ENCODE measurements at regions not wholly inside any gene's neighbourhood (a gene's known extent, or its start where the extent isn't known, plus 50 kb on each side); places are given as distances from the start of the nearest gene placed in this dataset.

DNA sequence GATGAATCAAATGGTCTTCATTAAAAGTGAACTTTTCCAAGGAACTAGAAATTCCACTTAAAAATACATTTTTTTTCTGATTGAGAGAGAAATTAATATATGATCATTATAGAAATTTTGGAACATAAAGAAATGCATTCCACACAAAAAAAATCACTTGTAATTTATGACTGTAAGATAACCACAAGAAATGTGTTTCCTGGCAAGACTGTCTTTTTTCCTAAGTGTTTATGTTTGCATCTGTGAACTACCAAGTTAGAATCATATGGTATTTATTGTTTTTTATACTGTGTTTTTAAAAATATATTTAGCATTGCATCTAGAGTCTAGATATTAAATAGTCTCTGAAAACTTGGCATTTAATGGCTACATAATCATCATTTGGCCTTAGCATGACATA lies 726.8 kb downstream of the BCL11B start:
- TF ChIP-seq, protein P1, sequence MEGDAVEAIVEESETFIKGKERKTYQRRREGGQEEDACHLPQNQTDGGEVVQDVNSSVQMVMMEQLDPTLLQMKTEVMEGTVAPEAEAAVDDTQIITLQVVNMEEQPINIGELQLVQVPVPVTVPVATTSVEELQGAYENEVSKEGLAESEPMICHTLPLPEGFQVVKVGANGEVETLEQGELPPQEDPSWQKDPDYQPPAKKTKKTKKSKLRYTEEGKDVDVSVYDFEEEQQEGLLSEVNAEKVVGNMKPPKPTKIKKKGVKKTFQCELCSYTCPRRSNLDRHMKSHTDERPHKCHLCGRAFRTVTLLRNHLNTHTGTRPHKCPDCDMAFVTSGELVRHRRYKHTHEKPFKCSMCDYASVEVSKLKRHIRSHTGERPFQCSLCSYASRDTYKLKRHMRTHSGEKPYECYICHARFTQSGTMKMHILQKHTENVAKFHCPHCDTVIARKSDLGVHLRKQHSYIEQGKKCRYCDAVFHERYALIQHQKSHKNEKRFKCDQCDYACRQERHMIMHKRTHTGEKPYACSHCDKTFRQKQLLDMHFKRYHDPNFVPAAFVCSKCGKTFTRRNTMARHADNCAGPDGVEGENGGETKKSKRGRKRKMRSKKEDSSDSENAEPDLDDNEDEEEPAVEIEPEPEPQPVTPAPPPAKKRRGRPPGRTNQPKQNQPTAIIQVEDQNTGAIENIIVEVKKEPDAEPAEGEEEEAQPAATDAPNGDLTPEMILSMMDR (IDR thresholded peaks at IDR 0.05): no peak
- no peak for TF ChIP-seq POLR2A (IDR thresholded peaks at IDR 0.05)
